K562 (cell line): ENCODE measurements at regions not wholly inside any gene's neighbourhood (a gene's known extent, or its start where the extent isn't known, plus 50 kb on each side); places are given as distances from the start of the nearest gene placed in this dataset.

ENCODE experiments used
- ATAC-seq: fragments of 200-7000 bp; cut with Tn5 transposase; 3 replicates; pipeline ENCODE4 v1.9.1; 2020; ENCODE audit warnings: moderate library complexity
- BruUV-seq: library from RNA; stranded (reverse); fragments of 400-500 nt; replicated peaks from 2 replicates; lab custom pipeline; 2021; lab: Mats Ljungman, UMichigan
- CTCF ChIA-PET: fragments of 300-600 bp; formaldehyde crosslinking; extraction: SDS; loops from one replicate; lab custom pipeline; 2021; ENCODE audit warnings: low intra/inter-chr PET ratio; lab: Yijun Ruan, JAX
- POLR2A ChIA-PET: fragments of 300-600, 350-650 bp; sonication (Branson Sonifier 250); formaldehyde crosslinking; extraction: SDS; loops from one replicate; lab custom pipeline; 2021; ENCODE audit warnings: antibody characterized with exemption, inconsistent platforms; lab: Yijun Ruan, JAX
- DNase-seq, 4 experiments: peaks; one replicate each; pipeline versions ENCODE4 v3.0.0 to v3.0.0-alpha.2; 2011 to 2018; ENCODE audit warnings: low spot score in 3 of 4, mixed read lengths in 3 of 4; ENCODE audit errors: extremely low read depth in 1 of 4
- FAIRE-seq: peaks from 2 replicates; lab custom pipeline; 2011; peaks lifted over from hg19 to GRCh38; lab: Jason Lieb, UNC
- H2AFZ ChIP-seq: 2 replicates; pipeline ENCODE4 v1.6.0; 2011; ENCODE audit warnings: low read depth, low read length, control low read depth, inconsistent platforms
- H3K27ac ChIP-seq: fragments of 200-600 bp; 3 replicates; pipeline ENCODE4 v1.8.0; 2011; ENCODE audit warnings: low read depth, mild to moderate bottlenecking, control low read depth, inconsistent platforms, low read length, moderate library complexity, mixed read lengths; ENCODE audit errors: extremely low read depth
- H3K27me3 ChIP-seq, 2 experiments: fragments of 300-600 bp in 1 of 2; 2 replicates in 1 of 2; 3 replicates in 1 of 2; pipeline versions ENCODE4 v1.6.0 to v1.8.0; 2011; ENCODE audit warnings: inconsistent platforms in 2 of 2, low read length in 2 of 2, mild to moderate bottlenecking in 1 of 2, mixed read lengths in 1 of 2, moderate library complexity in 1 of 2; ENCODE audit not compliant: control insufficient read depth in 2 of 2, insufficient read depth in 2 of 2
- H3K36me3 ChIP-seq: fragments of 300-600 bp; 3 replicates; pipeline ENCODE4 v1.8.0; 2011; ENCODE audit warnings: mild to moderate bottlenecking, low read length, inconsistent platforms; ENCODE audit not compliant: control insufficient read depth, insufficient read depth
- H3K4me1 ChIP-seq, 2 experiments: fragments of 200-600 bp in 1 of 2; replicated peaks in 1 of 2; 2 replicates in 1 of 2; 3 replicates in 1 of 2; pipeline versions ENCODE4 v1.5.1 to v1.8.0; 2011; ENCODE audit warnings: inconsistent platforms in 2 of 2, low read length in 2 of 2, mild to moderate bottlenecking in 1 of 2, mixed read lengths in 1 of 2, moderate library complexity in 1 of 2; ENCODE audit not compliant: control insufficient read depth in 2 of 2, insufficient read depth in 2 of 2
- H3K4me2 ChIP-seq: 2 replicates; pipeline ENCODE4 v1.6.1; 2011; ENCODE audit warnings: low read length, control low read depth, inconsistent platforms, mixed read lengths; ENCODE audit not compliant: insufficient read depth
- H3K4me3 ChIP-seq: fragments of 200-600 bp; sonication (generic), shearing (Covaris generic); 2 replicates; pipeline ENCODE4 v1.5.1; 2016; ENCODE audit warnings: control low read depth, inconsistent platforms
- H3K79me2 ChIP-seq: fragments of 200-600 bp; 3 replicates; pipeline ENCODE4 v1.8.0; 2011; ENCODE audit warnings: low read length, inconsistent platforms; ENCODE audit not compliant: control insufficient read depth, insufficient read depth
- H3K9ac ChIP-seq, 2 experiments: 2 replicates each; pipeline versions ENCODE4 v1.6.0 to v1.6.1; 2011; ENCODE audit warnings: low read depth in 2 of 2, low read length in 2 of 2, control low read depth in 1 of 2, inconsistent platforms in 1 of 2, mild to moderate bottlenecking in 1 of 2, mixed read lengths in 1 of 2; ENCODE audit not compliant: insufficient read depth in 1 of 2
- H3K9me1 ChIP-seq: one replicate; pipeline ENCODE4 v1.6.0; 2011; ENCODE audit warnings: inconsistent platforms, mild to moderate bottlenecking, low read length, moderate library complexity; ENCODE audit not compliant: control insufficient read depth, insufficient read depth
- H3K9me3 ChIP-seq: replicated peaks from 2 replicates; pipeline ENCODE4 v1.5.1; 2011; ENCODE audit warnings: low read depth, low read length, inconsistent platforms; ENCODE audit not compliant: control insufficient read depth, insufficient read depth
- H4K20me1 ChIP-seq: replicated peaks from 2 replicates; pipeline ENCODE4 v1.6.1; 2011; ENCODE audit warnings: low read length, inconsistent platforms, mixed read lengths; ENCODE audit not compliant: control insufficient read depth, insufficient read depth
- ARHGAP35 ChIP-seq: fragments of 450-650 bp; IDR thresholded peaks from 2 replicates; pipeline ENCODE4 v1.6.1; 2018; ENCODE audit not compliant: partially characterized antibody
- FIP1L1 ChIP-seq: fragments of 200-400 bp; formaldehyde crosslinking; IDR thresholded peaks from 2 replicates; pipeline ENCODE4 v1.6.1; 2018; ENCODE audit warnings: mild to moderate bottlenecking, low read depth, low read length; ENCODE audit not compliant: poor library complexity, severe bottlenecking
- FOXK1 ChIP-seq: sonication (generic); formaldehyde crosslinking; IDR thresholded peaks from 2 replicates; pipeline ENCODE4 v1.8.0; 2022; ENCODE audit warnings: missing genetic modification reagents, mild to moderate bottlenecking, borderline replicate concordance
- FOXK2 ChIP-seq, 2 experiments: fragments of 450-650 bp; IDR thresholded peaks in 1 of 2; conservative IDR thresholded peaks in 1 of 2; 2 replicates each; pipeline ENCODE4 v1.6.1; 2016; ENCODE audit warnings: low read depth in 2 of 2, mild to moderate bottlenecking in 1 of 2
- MTA1 ChIP-seq: fragments of 450-650 bp; IDR thresholded peaks from 2 replicates; pipeline ENCODE4 v1.6.1; 2017; ENCODE audit warnings: borderline replicate concordance
- MYBL2 ChIP-seq, 2 experiments: fragments of 450-650 bp in 1 of 2; sonication (generic) in 1 of 2; formaldehyde crosslinking in 1 of 2; IDR thresholded peaks; 2 replicates each; pipeline versions ENCODE4 v1.6.1 to v1.8.1; 2017 to 2022; ENCODE audit warnings: borderline replicate concordance in 1 of 2, inconsistent platforms in 1 of 2, low read depth in 1 of 2, mild to moderate bottlenecking in 1 of 2, missing genetic modification reagents in 1 of 2, moderate library complexity in 1 of 2
- NFIC ChIP-seq: fragments of 450-650 bp; IDR thresholded peaks from 2 replicates; pipeline ENCODE4 v1.6.1; 2017; ENCODE audit warnings: mild to moderate bottlenecking, inconsistent platforms
- NR2F6 ChIP-seq: fragments of 450-650 bp; formaldehyde crosslinking; IDR thresholded peaks from 2 replicates; pipeline ENCODE4 v1.4.0; 2020; ENCODE audit warnings: mild to moderate bottlenecking
- POLR2H ChIP-seq: IDR thresholded peaks from 2 replicates; pipeline ENCODE4 v1.6.1; 2016; ENCODE audit warnings: missing genetic modification characterization, low read depth, mild to moderate bottlenecking, control low read depth, missing compliant biosample characterization, moderate library complexity
- SETDB1 ChIP-seq: IDR thresholded peaks from one replicate; pipeline ENCODE4 v1.6.1; 2012; ENCODE audit warnings: low read length, control low read depth, inconsistent platforms
- SMC3 ChIP-seq: conservative IDR thresholded peaks from 2 replicates; pipeline ENCODE4 v1.6.1; 2011; ENCODE audit warnings: low read depth, low read length, improper control_type of control experiment; ENCODE audit not compliant: insufficient read depth
- TOE1 ChIP-seq, 2 experiments: fragments of 450-650 bp in 1 of 2; sonication (generic) in 1 of 2; formaldehyde crosslinking in 1 of 2; IDR thresholded peaks; 2 replicates each; pipeline versions ENCODE4 v1.7.1 to v1.8.0; 2016 to 2022; ENCODE audit warnings: borderline replicate concordance in 2 of 2, mild to moderate bottlenecking in 2 of 2, antibody characterized with exemption in 1 of 2, inconsistent platforms in 1 of 2, low read depth in 1 of 2, missing genetic modification reagents in 1 of 2, moderate library complexity in 1 of 2
- XRCC3 ChIP-seq: fragments of 450-650 bp; IDR thresholded peaks from 2 replicates; pipeline ENCODE4 v1.6.1; 2017; ENCODE audit warnings: mild to moderate bottlenecking, moderate library complexity
- ZFP36 ChIP-seq: fragments of 150-350 bp; IDR thresholded peaks from 2 replicates; pipeline ENCODE4 v1.6.1; 2018; ENCODE audit warnings: low read length, low read depth; ENCODE audit not compliant: partially characterized antibody
- ZNF561 ChIP-seq: fragments of 450-650 bp; formaldehyde crosslinking; conservative IDR thresholded peaks from 2 replicates; pipeline ENCODE4 v1.4.0; 2020; ENCODE audit warnings: mild to moderate bottlenecking, moderate library complexity
- ZNF57 ChIP-seq: fragments of 450-650 bp; formaldehyde crosslinking; IDR thresholded peaks from 2 replicates; pipeline ENCODE4 v1.4.0; 2020; ENCODE audit warnings: mild to moderate bottlenecking, moderate library complexity
- ZNF780A ChIP-seq: fragments of 250-450 bp; sonication (Bioruptor Pico); IDR thresholded peaks from 2 replicates; pipeline ENCODE4 v1.5.0; 2021; ENCODE audit warnings: mild to moderate bottlenecking
- ZNF830 ChIP-seq: fragments of 250-450 bp; sonication (Bioruptor Pico); IDR thresholded peaks from 2 replicates; pipeline ENCODE4 v1.5.0; 2021; ENCODE audit warnings: mild to moderate bottlenecking
- WGBS: fragments of 100-300 bp; shearing (Covaris generic); methylation state at CpG from one replicate; pipeline ENCODE4 v1.1.6; 2016; ENCODE audit warnings: low coverage, mixed read lengths; ENCODE audit not compliant: insufficient coverage; ENCODE audit errors: missing lambda C conversion rate; 5-methylcytosine and 5-hydroxymethylcytosine counted together
- in situ Hi-C: fragments of 300-500 bp; cut with MboI; formaldehyde crosslinking; loops from 4 replicates; pipeline ENCODE4 v1.15.0; 2018; ENCODE audit warnings: inconsistent platforms, mixed read lengths
- intact Hi-C: fragments of 100-400 bp; cut with micrococcal nuclease; formaldehyde crosslinking; loops from 2 replicates; pipeline ENCODE4 v1.14.2; 2022
- TF ChIP-seq, protein P1 (sequence below): IDR thresholded peaks from 3 replicates; pipeline ENCODE4 v1.6.1; 2011; ENCODE audit warnings: borderline replicate concordance, mild to moderate bottlenecking; ENCODE audit not compliant: insufficient read length, insufficient read depth

DNA sequence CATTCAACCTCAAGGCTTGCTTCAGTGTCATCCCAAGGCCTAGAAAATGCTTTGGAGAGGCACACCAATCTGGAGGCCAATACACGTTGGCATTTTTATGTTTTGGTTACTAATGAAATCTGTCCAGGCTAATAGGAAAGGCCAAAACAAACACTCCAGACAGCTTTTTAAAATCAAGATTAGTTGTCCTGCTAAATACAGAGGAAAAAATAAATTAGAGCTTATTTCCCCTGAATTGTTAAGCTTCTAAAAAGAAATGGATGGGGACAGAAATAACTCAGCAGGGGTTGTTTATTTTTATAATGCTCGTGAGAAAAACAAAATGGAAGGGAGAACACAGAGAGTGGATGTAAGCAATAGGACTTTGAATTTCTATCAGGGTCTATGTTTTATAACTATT, 438.5 kb upstream of the LRRC4C start:
- Histone ChIP-seq H3K4me3 (no peak overlapping the region), H3K27me3 (no peaks in the 10 kb centered on the region), H2AFZ (no peak overlapping the region), H3K9me1 (no peaks in the 10 kb centered on the region), H3K27ac (no peak overlapping the region), H3K36me3 (no peaks in the 10 kb centered on the region), H3K79me2 (no peaks in the 10 kb centered on the region), H4K20me1 (no peaks in the 10 kb centered on the region), H3K4me2 (no peak overlapping the region), H3K9ac (no peak overlapping the region), H3K9me3 (no peaks in the 10 kb centered on the region; the same call in 1 of the 2 replicates), H3K4me1 (no peaks in the 10 kb centered on the region)
- TF ChIP-seq FIP1L1, result no peak
- TF ChIP-seq ZFP36, result no peak
- no peak for TF ChIP-seq POLR2H (tag)
- TF ChIP-seq NR2F6, result no peak
- no peak for TF ChIP-seq MYBL2 (IDR thresholded peaks at IDR 0.05; ENCODE audit: low read depth)
- TF ChIP-seq MYBL2 (CRISPR knock-in tag; IDR thresholded peaks at IDR 0.05; ENCODE audit: borderline replicate concordance), result no peak
- no peak for TF ChIP-seq FOXK2 (conservative IDR thresholded peaks at IDR 0.05 in 1 of 2, IDR thresholded peaks at IDR 0.05 in 1 of 2; ENCODE audit: low read depth in 2 of 2)
- TF ChIP-seq XRCC3, result no peak
- TF ChIP-seq TOE1 (IDR thresholded peaks at IDR 0.05; ENCODE audit: borderline replicate concordance), result no peak
- no peak for TF ChIP-seq TOE1 (CRISPR knock-in tag; IDR thresholded peaks at IDR 0.05; ENCODE audit: borderline replicate concordance, low read depth)
- TF ChIP-seq ZNF57, result no peak
- no peak for TF ChIP-seq ARHGAP35
- TF ChIP-seq SMC3, result no peak
- no peak for TF ChIP-seq ZNF561
- no peak for TF ChIP-seq FOXK1 (CRISPR knock-in tag)
- no peak for TF ChIP-seq ZNF830 (CRISPR knock-in tag)
- TF ChIP-seq ZNF780A (CRISPR knock-in tag), result no peak
- TF ChIP-seq, protein P1, sequence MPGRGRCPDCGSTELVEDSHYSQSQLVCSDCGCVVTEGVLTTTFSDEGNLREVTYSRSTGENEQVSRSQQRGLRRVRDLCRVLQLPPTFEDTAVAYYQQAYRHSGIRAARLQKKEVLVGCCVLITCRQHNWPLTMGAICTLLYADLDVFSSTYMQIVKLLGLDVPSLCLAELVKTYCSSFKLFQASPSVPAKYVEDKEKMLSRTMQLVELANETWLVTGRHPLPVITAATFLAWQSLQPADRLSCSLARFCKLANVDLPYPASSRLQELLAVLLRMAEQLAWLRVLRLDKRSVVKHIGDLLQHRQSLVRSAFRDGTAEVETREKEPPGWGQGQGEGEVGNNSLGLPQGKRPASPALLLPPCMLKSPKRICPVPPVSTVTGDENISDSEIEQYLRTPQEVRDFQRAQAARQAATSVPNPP, result no peak
- TF ChIP-seq NFIC, result no peak
- TF ChIP-seq SETDB1, result no peak
- TF ChIP-seq MTA1, result no peak
- ATAC-seq (no peak), DNase-seq (no peak), FAIRE-seq (no peak)
- in situ Hi-C loops, result no loop called here
- BruUV-seq, result no TSS peak
- ChIA-PET CTCF (no interaction called here), POLR2A (no interaction called here)
- WGBS, result 0% methylated on average over 2 of the region's 2 CpGs
- intact Hi-C loops, result no loop called here
